Trophoblast cell (in vitro differentiated cells and primary cell): ENCODE measurements at regions not wholly inside any gene's neighbourhood (a gene's known extent, or its start where the extent isn't known, plus 50 kb on each side); places are given as distances from the start of the nearest gene placed in this dataset.

Experiments
- DNase-seq, 2 donors: peaks; one replicate each; pipeline ENCODE4 v3.0.0-alpha.2; 2016
- H2AFZ ChIP-seq: 2 replicates; pipeline ENCODE4 v1.6.1; 2013; ENCODE audit warnings: low read length, moderate library complexity, mild to moderate bottlenecking; ENCODE audit not compliant: insufficient read depth, poor library complexity
- H2AK5ac ChIP-seq: 2 replicates; pipeline ENCODE4 v1.6.1; 2013; ENCODE audit warnings: mild to moderate bottlenecking, low read length
- H2BK120ac ChIP-seq: 2 replicates; pipeline ENCODE4 v1.6.1; 2013; ENCODE audit warnings: low read length, mild to moderate bottlenecking, moderate library complexity; ENCODE audit not compliant: insufficient read depth, poor library complexity
- H2BK12ac ChIP-seq: 2 replicates; pipeline ENCODE4 v1.6.1; 2013; ENCODE audit warnings: mild to moderate bottlenecking, low read length, moderate library complexity
- H2BK5ac ChIP-seq: 2 replicates; pipeline ENCODE4 v1.6.1; 2013; ENCODE audit warnings: low read length, low read depth, moderate library complexity, mild to moderate bottlenecking; ENCODE audit not compliant: poor library complexity
- H3K14ac ChIP-seq: 2 replicates; pipeline ENCODE4 v1.6.1; 2013; ENCODE audit warnings: mild to moderate bottlenecking, low read length
- H3K18ac ChIP-seq: 2 replicates; pipeline ENCODE4 v1.6.1; 2013; ENCODE audit warnings: mild to moderate bottlenecking, low read length
- H3K23ac ChIP-seq: 2 replicates; pipeline ENCODE4 v1.6.1; 2013; ENCODE audit warnings: low read length
- H3K27ac ChIP-seq: 2 replicates; pipeline ENCODE4 v1.5.1; 2013; ENCODE audit warnings: low read depth, mild to moderate bottlenecking, inconsistent platforms, low read length, moderate library complexity
- H3K27me3 ChIP-seq: 2 replicates; pipeline ENCODE4 v1.6.1; 2013; ENCODE audit warnings: inconsistent platforms, mild to moderate bottlenecking, low read length, moderate library complexity; ENCODE audit not compliant: insufficient read depth
- H3K36me3 ChIP-seq, 2 experiments: 1 replicate in 1 of 2; 2 replicates in 1 of 2; pipeline ENCODE4 v1.6.1; 2013; ENCODE audit warnings: low read length in 2 of 2, mild to moderate bottlenecking in 2 of 2, moderate library complexity in 1 of 2; ENCODE audit not compliant: insufficient read depth in 2 of 2, control insufficient read depth in 1 of 2
- H3K4ac ChIP-seq: 2 replicates; pipeline ENCODE4 v1.6.1; 2013; ENCODE audit warnings: low read depth, mild to moderate bottlenecking, low read length, moderate library complexity
- H3K4me1 ChIP-seq, 2 experiments: 1 replicate in 1 of 2; 2 replicates in 1 of 2; pipeline ENCODE4 v1.6.1; 2013; ENCODE audit warnings: low read length in 2 of 2, mild to moderate bottlenecking in 2 of 2, moderate library complexity in 1 of 2; ENCODE audit not compliant: insufficient read depth in 2 of 2, control insufficient read depth in 1 of 2
- H3K4me2 ChIP-seq: 2 replicates; pipeline ENCODE4 v1.6.1; 2013; ENCODE audit warnings: inconsistent platforms, mild to moderate bottlenecking, low read length, moderate library complexity
- H3K4me3 ChIP-seq: 2 replicates; pipeline ENCODE4 v1.5.1; 2013; ENCODE audit warnings: mild to moderate bottlenecking, low read depth, low read length, inconsistent platforms
- H3K79me1 ChIP-seq: one replicate; pipeline ENCODE4 v1.6.1; 2013; ENCODE audit warnings: low read length
- H3K79me2 ChIP-seq: 2 replicates; pipeline ENCODE4 v1.6.1; 2013; ENCODE audit warnings: low read length, mild to moderate bottlenecking; ENCODE audit not compliant: control insufficient read depth, insufficient read depth, poor library complexity
- H3K9ac ChIP-seq: 2 replicates; pipeline ENCODE4 v1.6.1; 2013; ENCODE audit warnings: mild to moderate bottlenecking, low read length
- H3K9me3 ChIP-seq: 2 replicates; pipeline ENCODE4 v1.6.1; 2013; ENCODE audit warnings: low read depth, mild to moderate bottlenecking, control low read depth, inconsistent platforms, low read length; ENCODE audit not compliant: insufficient read depth
- H4K12ac ChIP-seq: 2 replicates; pipeline ENCODE4 v1.6.1; 2013; ENCODE audit warnings: low read depth, mild to moderate bottlenecking, low read length, moderate library complexity
- H4K8ac ChIP-seq: 2 replicates; pipeline ENCODE4 v1.6.1; 2013; ENCODE audit warnings: low read depth, mild to moderate bottlenecking, low read length, moderate library complexity
- H4K91ac ChIP-seq: one replicate; pipeline ENCODE4 v1.6.1; 2013; ENCODE audit warnings: low read depth, mild to moderate bottlenecking, low read length, moderate library complexity
- WGBS: extraction: QIAGEN DNeasy Blood & Tissue Kit; methylation state at CpG from one replicate; pipeline ENCODE4 v1.1.7; 2013; ENCODE audit warnings: missing lambda C conversion rate; ENCODE audit not compliant: insufficient read length, insufficient coverage; ENCODE audit errors: extremely low coverage; 5-methylcytosine and 5-hydroxymethylcytosine counted together

- no peak overlapping the region for H4K8ac ChIP-seq
- H2BK12ac ChIP-seq = no peak overlapping the region
- no peaks in the 10 kb centered on the region for H3K79me2 ChIP-seq
- DNase-seq = no peak
- no peak overlapping the region for H3K18ac ChIP-seq
- no peak overlapping the region for H3K23ac ChIP-seq
- no peaks in the 10 kb centered on the region for H3K4me1 ChIP-seq
- no peak overlapping the region for H3K27ac ChIP-seq
- H2BK120ac ChIP-seq = no peak overlapping the region
- no peak overlapping the region for H3K4ac ChIP-seq
- H4K12ac ChIP-seq = no peak overlapping the region
- no peaks in the 10 kb centered on the region for H3K36me3 ChIP-seq
- no peak overlapping the region for H2BK5ac ChIP-seq
- no peak overlapping the region for H3K14ac ChIP-seq
- no peak overlapping the region for H4K91ac ChIP-seq
- H3K9ac ChIP-seq = no peak overlapping the region
- H3K79me1 ChIP-seq = no peaks in the 10 kb centered on the region
- no peaks in the 10 kb centered on the region for H3K9me3 ChIP-seq
- H2AK5ac ChIP-seq = no peak overlapping the region
- H3K4me3 ChIP-seq = no peak overlapping the region
- H3K4me2 ChIP-seq = no peak overlapping the region
- 100% methylated on average over 2 of the region's 3 CpGs for WGBS
- no peaks in the 10 kb centered on the region for H3K27me3 ChIP-seq
- H2AFZ ChIP-seq = no peak overlapping the region
Measured at GRCh38 chr4:127140306-127140705, 492.5 kb upstream of the INTU start.

GRCh38 chr4:127141856-127142255 lies 490.9 kb upstream of the INTU start:
- H3K4me2 ChIP-seq = no peak overlapping the region
- H3K14ac ChIP-seq = no peak overlapping the region
- no peak overlapping the region for H3K27ac ChIP-seq
- no peak overlapping the region for H3K9ac ChIP-seq
- H3K23ac ChIP-seq = no peak overlapping the region
- H3K4ac ChIP-seq = no peak overlapping the region
- no peak overlapping the region for H3K18ac ChIP-seq
- no CpG with 5 or more reads among the region's 1 CpG for WGBS
- H4K8ac ChIP-seq = no peak overlapping the region
- no peaks in the 10 kb centered on the region for H3K79me2 ChIP-seq
- H2BK12ac ChIP-seq = no peak overlapping the region
- H3K36me3 ChIP-seq = no peaks in the 10 kb centered on the region
- no peaks in the 10 kb centered on the region for H3K27me3 ChIP-seq
- H2AFZ ChIP-seq = no peak overlapping the region
- H2AK5ac ChIP-seq = no peak overlapping the region
- H3K79me1 ChIP-seq = no peaks in the 10 kb centered on the region
- no peak overlapping the region for H2BK5ac ChIP-seq
- no peak for DNase-seq
- H3K4me3 ChIP-seq = no peak overlapping the region
- no peak overlapping the region for H2BK120ac ChIP-seq
- no peaks in the 10 kb centered on the region for H3K4me1 ChIP-seq
- no peaks in the 10 kb centered on the region for H3K9me3 ChIP-seq
- no peak overlapping the region for H4K91ac ChIP-seq
- H4K12ac ChIP-seq = no peak overlapping the region

DNA sequence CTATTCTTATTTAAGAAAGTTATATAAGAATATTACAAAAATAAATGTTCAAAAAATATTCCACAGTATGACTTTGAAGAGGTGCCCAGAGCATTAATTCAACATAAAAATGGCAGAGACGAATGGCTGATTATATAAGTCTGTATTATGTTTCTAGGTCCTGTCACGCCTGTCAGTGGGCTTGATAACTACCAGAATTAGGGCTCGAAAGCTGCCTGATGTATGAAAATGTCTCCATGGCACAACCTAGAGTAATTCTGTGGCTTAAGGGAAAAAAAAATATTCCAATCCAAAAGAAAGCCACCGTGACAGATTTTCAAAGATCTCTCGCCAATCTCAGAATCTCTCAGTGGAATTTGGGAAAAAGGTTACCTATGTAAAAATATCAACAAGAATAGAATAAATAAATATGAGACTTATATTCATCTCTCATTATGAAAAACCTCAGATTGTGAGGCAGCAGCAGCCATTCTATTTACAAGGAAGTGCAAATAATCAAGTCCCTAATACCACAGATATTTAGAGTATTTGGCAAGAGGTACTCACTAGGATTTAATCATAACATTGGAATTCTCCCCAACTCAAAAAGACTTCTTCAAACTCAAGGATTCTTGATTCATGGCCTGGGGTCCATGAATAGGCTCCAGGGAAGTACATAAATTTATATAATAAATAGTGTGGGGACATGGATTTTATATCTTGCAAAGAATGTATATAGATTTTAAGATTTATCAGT lies 489.1 kb upstream of the INTU start:
- no peak overlapping the region for H2AFZ ChIP-seq
- no peaks in the 10 kb centered on the region for H3K27me3 ChIP-seq
- no peak overlapping the region for H3K27ac ChIP-seq
- H2BK120ac ChIP-seq = no peak overlapping the region
- no peak overlapping the region for H2AK5ac ChIP-seq
- DNase-seq = no peak
- no peaks in the 10 kb centered on the region for H3K79me2 ChIP-seq
- H3K18ac ChIP-seq = no peak overlapping the region
- H4K8ac ChIP-seq = no peak overlapping the region
- no peaks in the 10 kb centered on the region for H3K4me1 ChIP-seq
- no peak overlapping the region for H3K23ac ChIP-seq
- no peak overlapping the region for H3K4me2 ChIP-seq
- no peak overlapping the region for H3K4me3 ChIP-seq
- H3K14ac ChIP-seq = no peak overlapping the region
- H2BK12ac ChIP-seq = no peak overlapping the region
- H3K4ac ChIP-seq = no peak overlapping the region
- no peaks in the 10 kb centered on the region for H3K9me3 ChIP-seq
- WGBS = no CpG with 5 or more reads among the region's 5 CpGs
- H4K12ac ChIP-seq = no peak overlapping the region
- H2BK5ac ChIP-seq = no peak overlapping the region
- no peak overlapping the region for H3K9ac ChIP-seq
- H3K36me3 ChIP-seq = no peaks in the 10 kb centered on the region
- no peaks in the 10 kb centered on the region for H3K79me1 ChIP-seq
- H4K91ac ChIP-seq = no peak overlapping the region

GRCh38 chr4:127145006-127145540 lies 487.7 kb upstream of the INTU start:
- Histone ChIP-seq H3K14ac (no peak overlapping the region), H2BK120ac (no peak overlapping the region), H3K4me1 (no peaks in the 10 kb centered on the region), H2BK12ac (no peak overlapping the region), H2AK5ac (no peak overlapping the region), H4K8ac (no peak overlapping the region), H3K9me3 (no peaks in the 10 kb centered on the region), H3K4ac (no peak overlapping the region), H4K91ac (no peak overlapping the region), H3K4me2 (no peak overlapping the region), H3K79me1 (no peaks in the 10 kb centered on the region), H3K18ac (no peak overlapping the region), H3K23ac (no peak overlapping the region), H3K9ac (no peak overlapping the region), H3K27me3 (no peaks in the 10 kb centered on the region), H2AFZ (no peak overlapping the region), H3K36me3 (no peaks in the 10 kb centered on the region), H3K79me2 (no peaks in the 10 kb centered on the region), H3K4me3 (no peak overlapping the region), H2BK5ac (no peak overlapping the region), H4K12ac (no peak overlapping the region), H3K27ac (no peak overlapping the region)
- WGBS = no CpG with 5 or more reads among the region's 5 CpGs
- no peak for DNase-seq
